GM18907 (cell line): ENCODE measurements at regions not wholly inside any gene's neighbourhood (a gene's known extent, or its start where the extent isn't known, plus 50 kb on each side); places are given as distances from the start of the nearest gene placed in this dataset.
A peak's percentile ranks its signal among the peaks of the same experiment; 100 is the strongest.

Source experiments
- ATAC-seq: cut with Tn5 transposase; IDR thresholded peaks from one replicate; pipeline ENCODE4 v1.9.1; 2021; ENCODE audit warnings: mild to moderate bottlenecking, moderate library complexity; ENCODE audit not compliant: unreplicated experiment

- ATAC-seq = no peak
These were observed 189.9 kb upstream of the NWD2 start for GRCh38 chr4:37054531-37055077.

- no peak for ATAC-seq
These were observed 185.7 kb upstream of the NWD2 start for GRCh38 chr4:37058826-37059225.

GRCh38 chr4:37066159-37066558, 178.4 kb upstream of the NWD2 start:
- ATAC-seq = no peak

GRCh38 chr4:37068580-37068979, 176.0 kb upstream of the NWD2 start:
- ATAC-seq = no peak

- no peak for ATAC-seq
These were observed 174.5 kb upstream of the NWD2 start for GRCh38 chr4:37070041-37070440.

- ATAC-seq = no peak
These were observed 173.0 kb upstream of the NWD2 start for GRCh38 chr4:37071576-37071975.

- no peak for ATAC-seq
These were observed 171.2 kb upstream of the NWD2 start for GRCh38 chr4:37073226-37073840.

GRCh38 chr4:37082912-37083311, 161.6 kb upstream of the NWD2 start:
- ATAC-seq = no peak

GRCh38 chr4:37095925-37096324, 148.6 kb upstream of the NWD2 start:
- no peak for ATAC-seq

- no peak for ATAC-seq
These were observed 143.4 kb upstream of the NWD2 start for GRCh38 chr4:37101182-37101581.

- no peak for ATAC-seq
These were observed 142.9 kb upstream of the NWD2 start for GRCh38 chr4:37101686-37102085.

GRCh38 chr4:37109756-37110155, 134.8 kb upstream of the NWD2 start:
- no peak for ATAC-seq

- ATAC-seq = no peak
These were observed 119.7 kb upstream of the NWD2 start for GRCh38 chr4:37124800-37125199.

- no peak for ATAC-seq
These were observed 118.5 kb upstream of the NWD2 start for GRCh38 chr4:37126051-37126450.

- no peak for ATAC-seq
These were observed 114.1 kb upstream of the NWD2 start for GRCh38 chr4:37130465-37130864.

GRCh38 chr4:37132351-37132974, 112.1 kb upstream of the NWD2 start:
- no peak for ATAC-seq

- ATAC-seq = no peak
These were observed 111.6 kb upstream of the NWD2 start for GRCh38 chr4:37132975-37133360.

GRCh38 chr4:37138019-37138653, 106.4 kb upstream of the NWD2 start:
- ATAC-seq = peak; percentile 89

- peak; percentile 70 for ATAC-seq
These were observed 105.8 kb upstream of the NWD2 start for GRCh38 chr4:37138789-37139188.

GRCh38 chr4:37139987-37140386, 104.6 kb upstream of the NWD2 start:
- no peak for ATAC-seq

GRCh38 chr4:37146260-37146659, 98.3 kb upstream of the NWD2 start:
- no peak for ATAC-seq

- no peak for ATAC-seq
These were observed 86.9 kb upstream of the NWD2 start for GRCh38 chr4:37157476-37158167.
